ENCODE measurements at regions not wholly inside any gene's neighbourhood (a gene's known extent, or its start where the extent isn't known, plus 50 kb on each side); places are given as distances from the start of the nearest gene placed in this dataset.

DNA sequence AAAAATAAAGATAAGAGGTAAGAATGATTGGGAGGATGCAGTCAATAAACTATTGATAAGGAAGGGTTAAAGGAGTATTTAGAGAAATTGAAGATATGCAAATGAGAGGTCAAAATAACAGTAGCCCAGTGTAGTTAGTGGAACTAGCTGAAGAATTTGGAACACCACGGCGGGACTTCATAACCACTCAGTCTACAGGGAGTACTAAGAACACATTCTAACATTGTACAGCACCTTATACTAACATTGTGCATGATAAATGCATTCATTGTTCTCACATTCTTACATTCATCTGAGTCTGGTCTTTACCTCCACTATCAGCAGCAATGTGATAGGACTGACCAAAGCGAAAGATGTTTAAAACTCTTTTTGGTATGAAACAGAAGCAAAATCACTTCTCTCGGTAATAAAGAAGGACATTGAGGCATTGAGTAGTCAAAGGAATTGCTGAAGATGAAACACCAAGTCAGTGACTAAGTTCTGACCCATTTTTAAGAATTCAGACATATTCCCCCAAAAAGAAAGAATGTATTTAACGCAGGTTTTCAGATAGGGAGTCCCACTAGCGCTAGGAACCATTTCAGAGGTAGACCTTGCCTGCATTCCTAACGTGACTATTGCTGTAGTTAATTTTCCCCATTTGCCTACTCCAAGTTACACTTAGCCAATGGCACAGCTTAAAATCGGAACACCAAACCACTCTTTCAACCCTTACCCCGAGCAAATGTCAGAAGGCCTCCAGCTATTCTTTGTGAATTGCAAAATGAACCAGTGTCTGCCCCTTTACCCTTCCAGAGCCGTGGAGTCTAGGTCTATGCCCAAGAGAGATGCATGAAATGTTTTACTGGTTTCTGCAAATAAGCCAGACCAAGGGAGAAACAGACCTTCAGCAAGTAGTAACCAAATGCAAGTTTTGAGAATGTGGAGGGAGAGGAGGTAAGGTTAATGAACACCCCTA is 108.8 kb upstream of the IRF2BP2 start:
- no peak for TF ChIP-seq EGR1 (IDR thresholded peaks at IDR 0.05)
- TF ChIP-seq, protein P1, sequence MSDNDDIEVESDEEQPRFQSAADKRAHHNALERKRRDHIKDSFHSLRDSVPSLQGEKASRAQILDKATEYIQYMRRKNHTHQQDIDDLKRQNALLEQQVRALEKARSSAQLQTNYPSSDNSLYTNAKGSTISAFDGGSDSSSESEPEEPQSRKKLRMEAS (IDR thresholded peaks at IDR 0.05) = no peak

DNA sequence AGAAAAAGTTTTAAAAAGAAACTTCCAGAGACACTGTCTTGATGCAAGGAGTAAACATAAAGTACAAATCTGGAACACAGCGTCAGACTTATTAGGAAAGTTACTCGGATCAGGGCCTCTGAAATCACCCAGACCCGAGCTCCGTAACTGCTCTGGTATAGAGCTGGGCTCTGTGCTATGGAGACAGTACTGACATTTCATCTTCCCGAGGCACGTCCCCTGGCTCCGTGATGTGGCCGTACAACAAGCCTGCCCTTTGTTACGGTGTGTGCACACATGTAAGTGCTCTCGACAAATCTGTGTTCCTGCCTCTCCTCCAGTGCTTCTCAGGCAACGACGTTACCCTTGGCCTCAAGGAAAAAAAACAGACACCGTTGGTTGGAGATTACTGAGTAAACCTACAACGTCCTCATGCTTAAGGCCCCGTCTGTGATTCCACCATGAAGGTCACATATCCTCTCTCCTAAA is 107.0 kb upstream of the IRF2BP2 start:
- TF ChIP-seq, protein P2, sequence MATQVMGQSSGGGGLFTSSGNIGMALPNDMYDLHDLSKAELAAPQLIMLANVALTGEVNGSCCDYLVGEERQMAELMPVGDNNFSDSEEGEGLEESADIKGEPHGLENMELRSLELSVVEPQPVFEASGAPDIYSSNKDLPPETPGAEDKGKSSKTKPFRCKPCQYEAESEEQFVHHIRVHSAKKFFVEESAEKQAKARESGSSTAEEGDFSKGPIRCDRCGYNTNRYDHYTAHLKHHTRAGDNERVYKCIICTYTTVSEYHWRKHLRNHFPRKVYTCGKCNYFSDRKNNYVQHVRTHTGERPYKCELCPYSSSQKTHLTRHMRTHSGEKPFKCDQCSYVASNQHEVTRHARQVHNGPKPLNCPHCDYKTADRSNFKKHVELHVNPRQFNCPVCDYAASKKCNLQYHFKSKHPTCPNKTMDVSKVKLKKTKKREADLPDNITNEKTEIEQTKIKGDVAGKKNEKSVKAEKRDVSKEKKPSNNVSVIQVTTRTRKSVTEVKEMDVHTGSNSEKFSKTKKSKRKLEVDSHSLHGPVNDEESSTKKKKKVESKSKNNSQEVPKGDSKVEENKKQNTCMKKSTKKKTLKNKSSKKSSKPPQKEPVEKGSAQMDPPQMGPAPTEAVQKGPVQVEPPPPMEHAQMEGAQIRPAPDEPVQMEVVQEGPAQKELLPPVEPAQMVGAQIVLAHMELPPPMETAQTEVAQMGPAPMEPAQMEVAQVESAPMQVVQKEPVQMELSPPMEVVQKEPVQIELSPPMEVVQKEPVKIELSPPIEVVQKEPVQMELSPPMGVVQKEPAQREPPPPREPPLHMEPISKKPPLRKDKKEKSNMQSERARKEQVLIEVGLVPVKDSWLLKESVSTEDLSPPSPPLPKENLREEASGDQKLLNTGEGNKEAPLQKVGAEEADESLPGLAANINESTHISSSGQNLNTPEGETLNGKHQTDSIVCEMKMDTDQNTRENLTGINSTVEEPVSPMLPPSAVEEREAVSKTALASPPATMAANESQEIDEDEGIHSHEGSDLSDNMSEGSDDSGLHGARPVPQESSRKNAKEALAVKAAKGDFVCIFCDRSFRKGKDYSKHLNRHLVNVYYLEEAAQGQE (IDR thresholded peaks at IDR 0.05; ENCODE audit: low read depth) = no peak
- TF ChIP-seq CREB1 (IDR thresholded peaks at IDR 0.05; ENCODE audit: low read depth) (no peak), ZBTB7A (IDR thresholded peaks at IDR 0.05; ENCODE audit: low read depth) (no peak), YY1 (IDR thresholded peaks at IDR 0.05; ENCODE audit: low read depth) (no peak), TEAD4 (IDR thresholded peaks at IDR 0.05) (no peak), EP300 (IDR thresholded peaks at IDR 0.05; ENCODE audit: borderline replicate concordance) (no peak), TAF1 (IDR thresholded peaks at IDR 0.05; ENCODE audit: low read depth) (no peak), FOXM1 (IDR thresholded peaks at IDR 0.05; ENCODE audit: borderline replicate concordance, low read depth) (no peak), TCF12 (IDR thresholded peaks at IDR 0.05; ENCODE audit: low read depth) (no peak), EGR1 (IDR thresholded peaks at IDR 0.05) (no peak), CEBPB (IDR thresholded peaks at IDR 0.05) (no peak), RAD21 (IDR thresholded peaks at IDR 0.05; ENCODE audit: low read depth) (no peak), NFIC (IDR thresholded peaks at IDR 0.05) (no peak)
- TF ChIP-seq, protein P3, sequence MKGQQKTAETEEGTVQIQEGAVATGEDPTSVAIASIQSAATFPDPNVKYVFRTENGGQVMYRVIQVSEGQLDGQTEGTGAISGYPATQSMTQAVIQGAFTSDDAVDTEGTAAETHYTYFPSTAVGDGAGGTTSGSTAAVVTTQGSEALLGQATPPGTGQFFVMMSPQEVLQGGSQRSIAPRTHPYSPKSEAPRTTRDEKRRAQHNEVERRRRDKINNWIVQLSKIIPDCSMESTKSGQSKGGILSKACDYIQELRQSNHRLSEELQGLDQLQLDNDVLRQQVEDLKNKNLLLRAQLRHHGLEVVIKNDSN (IDR thresholded peaks at IDR 0.05) = no peak
- TF ChIP-seq, protein P1 (IDR thresholded peaks at IDR 0.05) = no peak

DNA sequence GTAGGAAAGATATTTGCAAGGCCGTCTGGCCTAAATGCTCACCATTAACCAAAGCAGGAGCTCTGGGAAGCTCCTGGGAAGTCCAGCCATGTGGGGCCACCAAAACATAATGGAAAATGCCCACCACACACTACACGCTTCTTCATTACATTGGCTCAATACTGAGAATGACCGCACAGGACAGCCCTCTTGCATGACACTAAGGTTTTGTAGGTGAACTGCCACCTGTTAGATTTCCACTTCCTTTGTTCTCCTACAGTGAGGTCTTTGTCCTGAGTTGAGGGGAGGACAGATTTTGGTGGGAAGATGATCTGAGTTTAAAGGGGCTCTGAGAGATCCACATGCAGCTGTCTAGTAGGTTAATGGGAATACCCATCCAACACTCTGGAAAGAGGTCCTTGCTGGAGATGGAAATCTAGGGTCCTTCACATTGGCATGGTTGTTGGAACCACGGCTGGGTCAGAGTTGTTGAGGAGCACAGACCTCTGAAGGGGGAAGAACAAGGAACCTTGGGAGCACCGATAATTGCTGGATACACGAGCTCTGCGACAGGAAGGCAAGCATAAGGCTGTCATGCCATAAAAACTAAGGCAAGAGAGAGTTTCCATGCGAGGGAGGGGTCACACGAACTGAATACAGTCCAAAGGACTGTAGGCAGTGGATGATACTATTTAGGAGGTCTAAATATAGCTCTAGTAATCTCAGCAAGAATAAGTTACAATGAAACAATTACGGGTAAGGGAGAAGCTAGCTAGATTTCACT is 105.5 kb upstream of the IRF2BP2 start:
- TF ChIP-seq NFIC (IDR thresholded peaks at IDR 0.05) (no peak), EP300 (IDR thresholded peaks at IDR 0.05; ENCODE audit: borderline replicate concordance) (no peak), FOXM1 (IDR thresholded peaks at IDR 0.05; ENCODE audit: borderline replicate concordance, low read depth) (no peak), YY1 (IDR thresholded peaks at IDR 0.05; ENCODE audit: low read depth) (no peak), RAD21 (IDR thresholded peaks at IDR 0.05; ENCODE audit: low read depth) (no peak), ZBTB7A (IDR thresholded peaks at IDR 0.05; ENCODE audit: low read depth) (no peak), TEAD4 (IDR thresholded peaks at IDR 0.05) (no peak), TAF1 (IDR thresholded peaks at IDR 0.05; ENCODE audit: low read depth) (no peak), CEBPB (IDR thresholded peaks at IDR 0.05) (no peak), TCF12 (IDR thresholded peaks at IDR 0.05; ENCODE audit: low read depth) (no peak), EGR1 (IDR thresholded peaks at IDR 0.05) (no peak), CREB1 (IDR thresholded peaks at IDR 0.05; ENCODE audit: low read depth) (no peak)
- TF ChIP-seq, protein P3 (IDR thresholded peaks at IDR 0.05) = no peak
- TF ChIP-seq, protein P2 (IDR thresholded peaks at IDR 0.05; ENCODE audit: low read depth) = no peak
- TF ChIP-seq, protein P1 (IDR thresholded peaks at IDR 0.05) = no peak

DNA sequence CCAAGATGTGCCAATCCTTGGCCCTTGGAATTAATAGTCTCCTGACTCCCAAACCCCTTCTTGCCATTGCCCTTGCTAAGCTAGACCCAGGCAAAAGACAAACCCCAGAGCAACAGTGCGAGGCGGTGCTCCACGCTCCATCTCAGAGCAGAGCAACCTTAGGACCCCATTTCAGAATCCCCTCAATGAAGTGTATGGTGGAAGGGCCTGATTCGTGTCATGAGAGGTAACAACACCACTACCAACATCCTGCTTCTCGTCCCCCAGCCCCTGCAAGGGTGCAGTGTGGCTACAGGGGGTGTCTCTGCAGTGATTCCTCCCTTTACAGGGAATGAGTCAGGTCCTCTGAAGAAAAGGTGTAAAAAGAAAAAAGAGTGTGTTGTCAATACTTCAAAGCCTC is 103.9 kb upstream of the IRF2BP2 start:
- TF ChIP-seq, protein P1 (IDR thresholded peaks at IDR 0.05) = no peak
- no peak for TF ChIP-seq RAD21 (IDR thresholded peaks at IDR 0.05; ENCODE audit: low read depth)
- TF ChIP-seq CREB1 (IDR thresholded peaks at IDR 0.05; ENCODE audit: low read depth) = no peak
- TF ChIP-seq NFIC (IDR thresholded peaks at IDR 0.05) = no peak
- TF ChIP-seq YY1 (IDR thresholded peaks at IDR 0.05; ENCODE audit: low read depth) = no peak
- no peak for TF ChIP-seq EGR1 (IDR thresholded peaks at IDR 0.05)
- no peak for TF ChIP-seq EP300 (IDR thresholded peaks at IDR 0.05; ENCODE audit: borderline replicate concordance)
- TF ChIP-seq FOXM1 (IDR thresholded peaks at IDR 0.05; ENCODE audit: borderline replicate concordance, low read depth) = no peak
- no peak for TF ChIP-seq TEAD4 (IDR thresholded peaks at IDR 0.05)
- no peak for TF ChIP-seq ZBTB7A (IDR thresholded peaks at IDR 0.05; ENCODE audit: low read depth)
- no peak for TF ChIP-seq TAF1 (IDR thresholded peaks at IDR 0.05; ENCODE audit: low read depth)
- no peak for TF ChIP-seq TCF12 (IDR thresholded peaks at IDR 0.05; ENCODE audit: low read depth)
- TF ChIP-seq, protein P3 (IDR thresholded peaks at IDR 0.05) = no peak
- TF ChIP-seq CEBPB (IDR thresholded peaks at IDR 0.05) = no peak
- TF ChIP-seq, protein P2 (IDR thresholded peaks at IDR 0.05; ENCODE audit: low read depth) = no peak
